ENCODE measurements at regions not wholly inside any gene's neighbourhood (a gene's known extent, or its start where the extent isn't known, plus 50 kb on each side); places are given as distances from the start of the nearest gene placed in this dataset.

GRCh38 chr5:73305386-73305785, 132.4 kb downstream of the TMEM174 start:
- Histone ChIP-seq H3K27ac (no peak overlapping the region), H3K4me3 (no peak overlapping the region)
- no peak for DNase-seq (ENCODE audit: low spot score)
- TF ChIP-seq, protein P1, sequence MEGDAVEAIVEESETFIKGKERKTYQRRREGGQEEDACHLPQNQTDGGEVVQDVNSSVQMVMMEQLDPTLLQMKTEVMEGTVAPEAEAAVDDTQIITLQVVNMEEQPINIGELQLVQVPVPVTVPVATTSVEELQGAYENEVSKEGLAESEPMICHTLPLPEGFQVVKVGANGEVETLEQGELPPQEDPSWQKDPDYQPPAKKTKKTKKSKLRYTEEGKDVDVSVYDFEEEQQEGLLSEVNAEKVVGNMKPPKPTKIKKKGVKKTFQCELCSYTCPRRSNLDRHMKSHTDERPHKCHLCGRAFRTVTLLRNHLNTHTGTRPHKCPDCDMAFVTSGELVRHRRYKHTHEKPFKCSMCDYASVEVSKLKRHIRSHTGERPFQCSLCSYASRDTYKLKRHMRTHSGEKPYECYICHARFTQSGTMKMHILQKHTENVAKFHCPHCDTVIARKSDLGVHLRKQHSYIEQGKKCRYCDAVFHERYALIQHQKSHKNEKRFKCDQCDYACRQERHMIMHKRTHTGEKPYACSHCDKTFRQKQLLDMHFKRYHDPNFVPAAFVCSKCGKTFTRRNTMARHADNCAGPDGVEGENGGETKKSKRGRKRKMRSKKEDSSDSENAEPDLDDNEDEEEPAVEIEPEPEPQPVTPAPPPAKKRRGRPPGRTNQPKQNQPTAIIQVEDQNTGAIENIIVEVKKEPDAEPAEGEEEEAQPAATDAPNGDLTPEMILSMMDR (IDR thresholded peaks at IDR 0.05) = no peak

DNA sequence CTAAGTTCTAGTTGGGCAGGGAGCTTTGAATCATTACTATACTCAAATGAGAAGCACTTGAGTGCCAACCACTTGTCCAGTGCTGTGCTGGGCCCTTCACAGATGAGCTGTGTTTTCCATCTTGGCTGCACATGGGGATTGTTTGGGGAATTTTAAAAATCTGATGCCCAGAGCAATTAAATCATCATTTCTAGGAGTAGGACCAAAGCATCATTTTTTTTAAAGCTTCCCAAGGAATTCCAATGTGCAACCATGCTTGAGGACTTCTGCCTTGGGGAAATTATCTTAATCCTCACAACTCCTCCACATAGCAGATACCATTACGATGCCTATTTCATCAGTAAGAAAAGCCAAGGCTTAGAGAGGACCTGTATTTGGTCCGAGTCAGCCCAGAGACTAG, 131.4 kb downstream of the TMEM174 start:
- Histone ChIP-seq H3K4me3 (no peak overlapping the region), H3K27ac (no peak overlapping the region)
- no peak for DNase-seq (ENCODE audit: low spot score)
- TF ChIP-seq, protein P1 (IDR thresholded peaks at IDR 0.05) = no peak

GRCh38 chr5:73303148-73304079, 130.4 kb downstream of the TMEM174 start:
- Histone ChIP-seq H3K4me3 (peak overlapping the region; percentile 49), H3K27ac (no peak overlapping the region)
- TF ChIP-seq, protein P1 (IDR thresholded peaks at IDR 0.05) = no peak
- DNase-seq (ENCODE audit: low spot score) = no peak

DNA sequence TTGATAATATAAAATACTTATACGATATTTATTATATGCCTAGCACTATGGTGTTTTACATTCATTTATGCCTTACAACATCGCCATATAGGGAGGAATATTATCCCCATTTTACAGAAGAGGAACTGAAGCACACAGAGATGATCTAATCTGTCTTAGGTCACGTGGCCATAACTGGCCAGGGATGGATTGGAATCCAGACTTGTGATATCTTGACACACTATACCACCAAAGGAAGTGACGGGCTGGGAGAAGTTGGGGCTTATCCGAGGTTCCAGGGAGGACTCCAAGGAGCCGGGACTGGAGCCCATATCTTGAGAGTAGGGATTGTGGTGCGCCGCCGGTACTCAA, 129.8 kb downstream of the TMEM174 start:
- TF ChIP-seq, protein P1 (IDR thresholded peaks at IDR 0.05) = no peak
- Histone ChIP-seq H3K4me3 (peak overlapping the region; percentile 49), H3K27ac (no peak overlapping the region)
- DNase-seq (ENCODE audit: low spot score) = no peak

DNA sequence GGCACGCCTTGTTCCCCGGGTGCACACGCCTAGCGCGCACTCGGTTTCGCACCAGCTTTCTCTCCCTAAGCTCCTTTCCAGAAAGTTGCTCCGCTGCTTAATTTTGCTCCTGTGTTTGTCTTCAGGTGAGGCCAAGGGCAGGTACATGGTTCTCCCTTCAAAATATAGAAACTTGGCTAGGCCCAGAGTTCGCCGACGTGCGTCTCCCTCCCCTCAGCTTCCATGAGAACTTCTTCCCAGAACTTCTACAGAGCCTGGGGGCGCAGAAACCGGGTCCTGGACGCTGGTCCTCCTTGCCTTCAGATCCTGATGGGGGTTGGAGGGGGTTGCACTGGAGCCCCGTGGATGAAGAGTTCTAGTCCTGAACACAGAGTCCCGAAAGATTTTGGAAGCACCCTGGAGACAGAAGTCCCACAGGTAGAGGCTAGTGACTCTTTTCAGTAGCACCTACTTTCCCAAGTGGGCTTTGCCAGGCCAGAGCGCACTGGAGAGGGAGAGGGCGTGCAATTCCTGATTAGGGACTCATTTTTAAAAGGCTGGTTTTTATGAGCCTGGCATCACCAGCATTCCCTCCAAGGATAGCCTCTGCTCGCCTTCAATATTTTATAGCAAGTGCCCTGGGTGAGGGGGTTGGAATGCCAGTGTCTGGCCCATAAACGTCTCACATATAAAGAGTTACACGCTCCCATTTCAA, 128.4 kb downstream of the TMEM174 start:
- TF ChIP-seq, protein P1 (IDR thresholded peaks at IDR 0.05) = no peak
- no peak overlapping the region for H3K4me3 ChIP-seq
- H3K27ac ChIP-seq = no peak overlapping the region

GRCh38 chr5:73300337-73301207, 127.6 kb downstream of the TMEM174 start:
- no peak overlapping the region for H3K4me3 ChIP-seq
- no peak for DNase-seq (ENCODE audit: low spot score)
- no peak overlapping the region for H3K27ac ChIP-seq
- TF ChIP-seq, protein P1 (IDR thresholded peaks at IDR 0.05) = no peak

More for the DNA sequence above, 128.4 kb downstream of the TMEM174 start:
- DNase-seq (ENCODE audit: low spot score) = no peak

Measured in coronary artery (tissue), 2 donors.